Esophagus muscularis mucosa (tissue), 3 donors: ENCODE measurements at regions not wholly inside any gene's neighbourhood (a gene's known extent, or its start where the extent isn't known, plus 50 kb on each side); places are given as distances from the start of the nearest gene placed in this dataset.

ENCODE experiments used
- CTCF ChIP-seq, 3 experiments: fragments of 200-600 bp in 2 of 3; fragments of 450-650 bp in 1 of 3; sonication (generic) in 2 of 3; IDR thresholded peaks; one replicate each; pipeline ENCODE4 v1.5.1; 2017 to 2019; ENCODE audit warnings: antibody characterized with exemption in 3 of 3, mild to moderate bottlenecking in 2 of 3, moderate library complexity in 1 of 3
- POLR2A ChIP-seq: fragments of 450-650 bp; IDR thresholded peaks from one replicate; pipeline ENCODE4 v1.6.1; 2017; ENCODE audit warnings: antibody characterized with exemption, moderate library complexity, mild to moderate bottlenecking, low read depth

GRCh38 chr4:42809419-42810084 lies 83.0 kb upstream of the GRXCR1 start:
- TF ChIP-seq CTCF (IDR thresholded peaks at IDR 0.05): no peak
- TF ChIP-seq POLR2A: no peak
